ENCODE measurements at regions not wholly inside any gene's neighbourhood (a gene's known extent, or its start where the extent isn't known, plus 50 kb on each side); places are given as distances from the start of the nearest gene placed in this dataset.
"Not testable (repeated sequence)": the region's sequence is repeated elsewhere in the genome, so short reads cannot be mapped to it uniquely, and the experiment has no call there.

DNA sequence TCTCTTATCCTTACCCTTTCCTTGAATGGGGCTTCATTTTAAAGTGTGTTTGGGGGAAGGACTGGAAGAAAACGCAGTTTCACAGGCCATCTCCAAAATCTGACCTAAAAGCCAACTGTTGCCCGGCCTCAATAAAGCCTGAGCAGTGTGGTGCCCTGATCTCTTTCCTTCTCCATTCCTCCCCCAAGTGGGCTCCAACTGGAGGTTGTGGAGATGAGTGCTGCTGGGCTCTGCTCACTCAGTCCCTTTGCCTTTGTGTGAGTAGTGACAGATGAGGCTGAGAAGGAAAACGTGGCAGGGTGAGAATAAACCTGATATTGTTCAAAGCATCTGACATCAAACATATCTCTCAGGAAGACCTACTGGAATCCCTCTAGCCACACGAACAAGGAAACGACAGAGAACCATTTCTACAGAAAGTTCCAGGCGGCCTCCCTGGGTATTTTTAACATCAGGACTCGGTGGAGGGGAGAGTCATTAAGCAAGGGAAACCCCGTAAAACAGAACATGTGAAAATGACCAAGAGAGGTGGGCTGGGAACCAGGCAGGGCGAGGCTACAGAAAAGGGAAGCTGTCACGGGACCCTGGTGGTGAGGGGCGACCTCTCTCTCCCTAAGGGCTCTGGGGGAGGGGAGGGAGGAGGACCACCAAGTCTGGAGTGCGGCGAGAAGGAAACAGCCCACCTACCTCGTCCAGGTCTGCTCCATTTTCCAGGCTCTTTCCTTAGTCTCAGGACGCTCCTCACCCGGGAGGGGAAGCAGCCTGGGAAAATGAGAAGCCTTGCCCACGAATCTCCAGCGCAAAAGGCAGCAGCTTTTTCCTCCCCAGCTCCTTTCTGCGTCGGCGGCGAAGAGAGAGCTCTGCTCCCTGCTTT, 59.1 kb upstream of the NBPF26 start:
- DNase-seq (ENCODE audit: low read depth): not testable (repeated sequence)

DNA sequence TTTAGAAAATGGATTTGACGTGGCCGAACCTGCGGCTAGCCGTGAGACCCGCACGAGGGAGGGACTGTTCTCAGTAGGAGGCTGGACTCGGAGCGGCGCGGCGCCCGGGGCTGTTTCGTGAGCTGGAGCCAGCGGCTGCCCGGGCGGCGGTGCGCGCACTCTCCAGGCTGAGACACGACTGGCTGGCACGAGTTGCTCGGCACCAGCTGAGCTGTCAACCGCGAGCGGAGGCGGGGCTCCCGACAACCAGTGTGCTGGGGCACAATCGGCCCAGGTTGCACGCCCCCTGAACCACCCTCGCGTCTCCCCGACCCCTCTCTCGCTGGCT, 58.5 kb upstream of the NBPF26 start:
- not testable (repeated sequence) for DNase-seq (ENCODE audit: low read depth)

DNA sequence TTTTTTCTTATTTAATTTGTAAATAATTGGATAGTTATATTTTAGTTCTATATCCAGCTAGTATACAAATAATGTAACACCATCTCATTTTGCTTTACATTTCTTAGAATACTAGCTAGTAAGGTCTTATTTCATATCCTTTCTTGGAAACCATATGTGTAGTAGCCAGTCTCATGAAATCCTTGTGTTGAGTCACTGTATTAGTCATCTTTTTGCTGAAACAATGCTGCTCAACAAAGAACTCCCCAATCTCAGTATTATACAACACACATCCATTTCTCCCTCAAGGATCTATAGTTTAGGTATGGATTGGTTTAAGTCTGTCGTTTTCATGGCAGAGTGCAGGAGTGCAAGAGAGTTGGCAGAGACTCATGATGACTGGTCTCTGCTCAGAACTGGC, 55.6 kb upstream of the NBPF26 start:
- DNase-seq (ENCODE audit: low read depth): not testable (repeated sequence)
